ENCODE measurements at regions not wholly inside any gene's neighbourhood (a gene's known extent, or its start where the extent isn't known, plus 50 kb on each side); places are given as distances from the start of the nearest gene placed in this dataset.

- ATAC-seq (no peak), DNase-seq (ENCODE audit: missing footprints) (no peak)
- intact Hi-C loops (cut with DNase I) = no loop called here
Measured at GRCh38 chrX:39619182-39620009, 478.4 kb downstream of the BCOR start.

GRCh38 chrX:39624166-39624565 lies 473.6 kb downstream of the BCOR start:
- no peak for DNase-seq (ENCODE audit: missing footprints)
- intact Hi-C loops (cut with DNase I) = no loop called here

GRCh38 chrX:39625810-39626209 lies 471.9 kb downstream of the BCOR start:
- DNase-seq (ENCODE audit: missing footprints) (no peak), ATAC-seq (no peak)
- intact Hi-C loops (cut with DNase I) = no loop called here

More at GRCh38 chrX:39624166-39624565, 473.6 kb downstream of the BCOR start:
- ATAC-seq = no peak

GRCh38 chrX:39626749-39627148 lies 471.0 kb downstream of the BCOR start:
- intact Hi-C loops (cut with DNase I) = no loop called here
- DNase-seq (ENCODE audit: missing footprints) (no peak), ATAC-seq (no peak)

GRCh38 chrX:39627257-39627656 lies 470.5 kb downstream of the BCOR start:
- ATAC-seq (no peak), DNase-seq (ENCODE audit: missing footprints) (no peak)
- intact Hi-C loops (cut with DNase I) = no loop called here

GRCh38 chrX:39629001-39629400 lies 468.8 kb downstream of the BCOR start:
- DNase-seq (ENCODE audit: missing footprints) (no peak), ATAC-seq (no peak)
- intact Hi-C loops (cut with DNase I) = no loop called here

GRCh38 chrX:39630344-39630743 lies 467.4 kb downstream of the BCOR start:
- intact Hi-C loops (cut with DNase I) = no loop called here
- no peak for ATAC-seq
- DNase-seq (ENCODE audit: missing footprints) = no peak

GRCh38 chrX:39631276-39632229 lies 466.2 kb downstream of the BCOR start:
- ATAC-seq (no peak), DNase-seq (ENCODE audit: missing footprints) (no peak)
- intact Hi-C loops (cut with DNase I) = no loop called here

GRCh38 chrX:39633293-39633692 lies 464.5 kb downstream of the BCOR start:
- intact Hi-C loops (cut with DNase I) = no loop called here
- ATAC-seq = no peak
- DNase-seq (ENCODE audit: missing footprints) = no peak

GRCh38 chrX:39636481-39636880 lies 461.3 kb downstream of the BCOR start:
- DNase-seq (ENCODE audit: missing footprints) (no peak), ATAC-seq (no peak)
- intact Hi-C loops (cut with DNase I) = no loop called here

GRCh38 chrX:39638526-39638925 lies 459.2 kb downstream of the BCOR start:
- DNase-seq (ENCODE audit: missing footprints) (no peak), ATAC-seq (no peak)
- intact Hi-C loops (cut with DNase I) = no loop called here

- DNase-seq (ENCODE audit: missing footprints) = no peak
- intact Hi-C loops (cut with DNase I) = no loop called here
- no peak for ATAC-seq
Measured at GRCh38 chrX:39639871-39640270, 457.9 kb downstream of the BCOR start.

GRCh38 chrX:39640866-39641265 lies 456.9 kb downstream of the BCOR start:
- ATAC-seq (no peak), DNase-seq (ENCODE audit: missing footprints) (no peak)
- intact Hi-C loops (cut with DNase I) = no loop called here

GRCh38 chrX:39642071-39642470 lies 455.7 kb downstream of the BCOR start:
- no peak for DNase-seq (ENCODE audit: missing footprints)
- no peak for ATAC-seq
- intact Hi-C loops (cut with DNase I) = no loop called here

- intact Hi-C loops (cut with DNase I) = no loop called here
- DNase-seq (ENCODE audit: missing footprints) = no peak
- ATAC-seq = no peak
Measured at GRCh38 chrX:39643550-39643949, 454.2 kb downstream of the BCOR start.

GRCh38 chrX:39645178-39645895 lies 452.4 kb downstream of the BCOR start:
- DNase-seq (ENCODE audit: missing footprints) = peak; percentile 76
- peak; percentile 73 for ATAC-seq
- intact Hi-C loops (cut with DNase I) = no loop called here

- ATAC-seq = no peak
- intact Hi-C loops (cut with DNase I) = no loop called here
- no peak for DNase-seq (ENCODE audit: missing footprints)
Measured at GRCh38 chrX:39648548-39649254, 449.1 kb downstream of the BCOR start.

- intact Hi-C loops (cut with DNase I) = no loop called here
- no peak for DNase-seq (ENCODE audit: missing footprints)
- no peak for ATAC-seq
Measured at GRCh38 chrX:39650768-39651347, 446.9 kb downstream of the BCOR start.
